GM12878 (cell line): ENCODE measurements at regions not wholly inside any gene's neighbourhood (a gene's known extent, or its start where the extent isn't known, plus 50 kb on each side); places are given as distances from the start of the nearest gene placed in this dataset.

Source experiments
- ATAC-seq: fragments of 200-7000 bp; cut with Tn5 transposase; 3 replicates; pipeline ENCODE4 v1.9.1; 2020; ENCODE audit warnings: mild to moderate bottlenecking, moderate library complexity
- BruUV-seq: library from RNA; stranded (reverse); fragments of 400-500 nt; replicated peaks from 2 replicates; lab custom pipeline; 2021; lab: Mats Ljungman, UMichigan
- CTCF ChIA-PET: fragments of 300-600 bp; sonication (Branson Sonifier 250); formaldehyde crosslinking; extraction: SDS; loops from one replicate; lab custom pipeline; 2021; ENCODE audit warnings: inconsistent platforms; lab: Yijun Ruan, JAX
- POLR2A ChIA-PET: fragments of 350-600 bp; formaldehyde crosslinking; extraction: SDS; loops from one replicate; lab custom pipeline; 2021; ENCODE audit warnings: inconsistent platforms; lab: Charles Lee
- RAD21 ChIA-PET: fragments of 300-600 bp; sonication (Branson Sonifier 250); formaldehyde crosslinking; loops from one replicate; lab custom pipeline; 2023; ENCODE audit warnings: antibody characterized with exemption; ENCODE audit not compliant: unreplicated experiment; lab: Charles Lee
- SMC1A ChIA-PET: fragments of 300-600 bp; sonication (Branson Sonifier 250); formaldehyde crosslinking; loops from one replicate; lab custom pipeline; 2023; ENCODE audit not compliant: unreplicated experiment, uncharacterized antibody; lab: Charles Lee
- DNase-seq: peaks from one replicate; pipeline ENCODE4 v3.0.0-alpha.2; 2011; ENCODE audit warnings: low read depth, low spot score
- FAIRE-seq: peaks from 3 replicates; lab custom pipeline; 2011; peaks lifted over from hg19 to GRCh38; lab: Jason Lieb, UNC
- H2AFZ ChIP-seq: 2 replicates; pipeline ENCODE4 v1.6.0; 2011; ENCODE audit warnings: low read depth, low read length, control low read depth; ENCODE audit not compliant: control insufficient read depth
- H3K27ac ChIP-seq: 2 replicates; pipeline ENCODE4 v1.5.1; 2011; ENCODE audit warnings: control low read depth; ENCODE audit not compliant: control insufficient read depth, insufficient read depth
- H3K27me3 ChIP-seq, 2 experiments: replicated peaks in 1 of 2; 2 replicates each; pipeline versions ENCODE4 v1.6.0 to v1.6.1; 2011; ENCODE audit warnings: low read length in 1 of 2; ENCODE audit not compliant: control insufficient read depth in 2 of 2, insufficient read depth in 2 of 2
- H3K36me3 ChIP-seq, 2 experiments: 2 replicates each; pipeline ENCODE4 v1.5.1; 2011; ENCODE audit warnings: low read length in 1 of 2; ENCODE audit not compliant: control insufficient read depth in 2 of 2, insufficient read depth in 2 of 2
- H3K4me1 ChIP-seq: 2 replicates; pipeline ENCODE4 v1.6.1; 2011; ENCODE audit warnings: mild to moderate bottlenecking, low read length, moderate library complexity, mixed read lengths; ENCODE audit not compliant: control insufficient read depth, insufficient read depth
- H3K4me2 ChIP-seq: 2 replicates; pipeline ENCODE4 v1.6.0; 2011; ENCODE audit warnings: control low read depth; ENCODE audit not compliant: control insufficient read depth, insufficient read depth
- H3K4me3 ChIP-seq: fragments of 200-600 bp; sonication (generic); 2 replicates; pipeline ENCODE4 v1.5.1; 2016
- H3K79me2 ChIP-seq: 2 replicates; pipeline ENCODE4 v1.6.0; 2011; ENCODE audit warnings: low read length; ENCODE audit not compliant: control insufficient read depth, insufficient read depth
- H3K9ac ChIP-seq: 2 replicates; pipeline ENCODE4 v1.8.0; 2011; ENCODE audit warnings: low read length, control low read depth, mixed read lengths; ENCODE audit not compliant: control insufficient read depth, insufficient read depth
- H3K9me3 ChIP-seq: replicated peaks from 3 replicates; pipeline ENCODE4 v1.5.1; 2011; ENCODE audit warnings: mild to moderate bottlenecking, low read length; ENCODE audit not compliant: control insufficient read depth, insufficient read depth
- H4K20me1 ChIP-seq: 2 replicates; pipeline ENCODE4 v1.6.0; 2011; ENCODE audit not compliant: control insufficient read depth, insufficient read depth
- CBX3 ChIP-seq: fragments of 200-600 bp; sonication (generic); IDR thresholded peaks from 2 replicates; pipeline ENCODE4 v1.6.1; 2016; ENCODE audit warnings: low read depth, borderline replicate concordance
- EGR1 ChIP-seq, 2 experiments: IDR thresholded peaks; 1 replicate in 1 of 2; 2 replicates in 1 of 2; pipeline ENCODE4 v1.6.1; 2011 to 2012; ENCODE audit warnings: low read depth in 2 of 2, low read length in 2 of 2, borderline replicate concordance in 1 of 2, mild to moderate bottlenecking in 1 of 2, moderate library complexity in 1 of 2
- IRF3 ChIP-seq: fragments of 450-650 bp; IDR thresholded peaks from 2 replicates; pipeline ENCODE4 v1.6.1; 2014; ENCODE audit warnings: mild to moderate bottlenecking
- KAT2A ChIP-seq: conservative IDR thresholded peaks from 2 replicates; pipeline ENCODE4 v1.6.1; 2011; ENCODE audit warnings: low read depth, low read length; ENCODE audit not compliant: control insufficient read depth
- MYB ChIP-seq: fragments of 150-350 bp; IDR thresholded peaks from 2 replicates; pipeline ENCODE4 v1.6.1; 2014; ENCODE audit warnings: mild to moderate bottlenecking, low read depth, low read length, borderline replicate concordance
- NR2C1 ChIP-seq: fragments of 450-650 bp; IDR thresholded peaks from 2 replicates; pipeline ENCODE4 v1.6.1; 2017; ENCODE audit warnings: antibody characterized with exemption, mild to moderate bottlenecking, moderate library complexity
- SPI1 ChIP-seq: IDR thresholded peaks from 2 replicates; pipeline ENCODE4 v1.6.1; 2011; ENCODE audit warnings: low read depth, mild to moderate bottlenecking, low read length, moderate library complexity, borderline replicate concordance; ENCODE audit not compliant: insufficient read depth
- TBL1XR1 ChIP-seq: IDR thresholded peaks from 2 replicates; pipeline ENCODE4 v1.6.1; 2012; ENCODE audit warnings: low read depth, low read length, improper control_type of control experiment
- ZBTB11 ChIP-seq: fragments of 450-650 bp; formaldehyde crosslinking; IDR thresholded peaks from 2 replicates; pipeline ENCODE4 v1.5.0; 2022; ENCODE audit warnings: mild to moderate bottlenecking, missing genetic modification characterization
- ZNF384 ChIP-seq: IDR thresholded peaks from 2 replicates; pipeline ENCODE4 v1.6.1; 2012; ENCODE audit warnings: low read depth, mild to moderate bottlenecking, low read length, improper control_type of control experiment, borderline replicate concordance
- WGBS: methylation state at CpG from one replicate; pipeline ENCODE4 v1.1.6; 2016; ENCODE audit warnings: low lambda C conversion rate; ENCODE audit not compliant: insufficient replicate concordance, insufficient coverage; ENCODE audit errors: missing lambda C conversion rate; 5-methylcytosine and 5-hydroxymethylcytosine counted together
- in situ Hi-C: fragments of 300-500 bp; cut with MboI; formaldehyde crosslinking; loops from 9 replicates; pipeline ENCODE4 v1.14.3; 2018; ENCODE audit warnings: mixed read lengths
- intact Hi-C: fragments of 100-400 bp; cut with micrococcal nuclease; formaldehyde crosslinking; loops from one replicate; pipeline ENCODE4 v1.14.2; 2022; ENCODE audit not compliant: unreplicated experiment

- ChIA-PET RAD21 (no interaction called here), CTCF (no interaction called here), SMC1A (interaction anchor here (0.9 kb wide), 1 partner anchor 14 kb away, joined by 3 read pairs; no protein-coding TSS in a partner anchor)
- H3K27me3 ChIP-seq: no peaks in the 10 kb centered on the region
- no peak overlapping the region for H3K4me3 ChIP-seq
- H3K79me2 ChIP-seq: no peaks in the 10 kb centered on the region
- ATAC-seq: no peak
- H3K36me3 ChIP-seq: no peaks in the 10 kb centered on the region
- WGBS: 39% methylated on average over 3 of the region's 3 CpGs
- no peak overlapping the region for H3K27ac ChIP-seq
- TF ChIP-seq CBX3 (no peak), KAT2A (no peak), SPI1 (no peak), EGR1 (IDR thresholded peaks at IDR 0.05; ENCODE audit: borderline replicate concordance in 1 of 2, low read depth in 2 of 2, low read length in 2 of 2) (no peak), ZBTB11 (CRISPR knock-in tag) (no peak), NR2C1 (no peak), ZNF384 (no peak), TBL1XR1 (no peak), IRF3 (no peak), MYB (no peak)
- TF ChIP-seq, all 136 proteins: peak for 0
- Histone ChIP-seq H3K9ac (no peak overlapping the region), H3K4me2 (no peak overlapping the region), H3K4me1 (no peaks in the 10 kb centered on the region), H4K20me1 (no peaks in the 10 kb centered on the region), H2AFZ (no peak overlapping the region), H3K9me3 (no peaks in the 10 kb centered on the region)
- BruUV-seq: no TSS peak
- FAIRE-seq: no peak
- DNase-seq: no peak
- intact Hi-C loops: no loop called here
- POLR2A ChIA-PET: no interaction called here
- in situ Hi-C loops: no loop called here
Observed at GRCh38 chr3:157683668-157684067, 180.5 kb upstream of the VEPH1 start.
